Activated CD8-positive, alpha-beta T cell treated with anti-CD3 and anti-CD28 coated beads for 36 hours (primary cell): ENCODE measurements at regions not wholly inside any gene's neighbourhood (a gene's known extent, or its start where the extent isn't known, plus 50 kb on each side); places are given as distances from the start of the nearest gene placed in this dataset.
"Not testable (repeated sequence)": the region's sequence is repeated elsewhere in the genome, so short reads cannot be mapped to it uniquely, and the experiment has no call there.

Experiments
- ATAC-seq: fragments of 200-7000 bp; cut with Tn5 transposase; one replicate; pipeline ENCODE4 v1.10.0; 2021; ENCODE audit warnings: mild to moderate bottlenecking, moderate library complexity
- CTCF ChIA-PET: fragments of 350-600 bp; sonication (Branson Sonifier 250); formaldehyde crosslinking; loops from one replicate; lab custom pipeline; 2021; ENCODE audit warnings: antibody characterized with exemption; lab: Charles Lee
- POLR2A ChIA-PET: fragments of 350-600 bp; sonication (Branson Sonifier 250); formaldehyde crosslinking; loops from one replicate; lab custom pipeline; 2021; ENCODE audit warnings: antibody characterized with exemption; lab: Charles Lee
- DNase-seq: peaks from one replicate; pipeline ENCODE4 v3.0.0-alpha.2; 2020
- H3K27ac Mint-ChIP-seq: one replicate; pipeline ENCODE4 v1.8.0; 2021; ENCODE audit warnings: mild to moderate bottlenecking, mixed read lengths
- H3K27me3 Mint-ChIP-seq: one replicate; pipeline ENCODE4 v1.8.0; 2021; ENCODE audit warnings: mixed read lengths
- H3K36me3 Mint-ChIP-seq: one replicate; pipeline ENCODE4 v1.8.0; 2021; ENCODE audit warnings: low read depth, mixed read lengths
- H3K4me1 Mint-ChIP-seq: one replicate; pipeline ENCODE4 v1.8.0; 2021; ENCODE audit warnings: low read depth, mixed read lengths
- H3K4me3 Mint-ChIP-seq: one replicate; pipeline ENCODE4 v1.8.0; 2021; ENCODE audit warnings: mild to moderate bottlenecking, moderate library complexity, mixed read lengths
- H3K9me3 Mint-ChIP-seq: one replicate; pipeline ENCODE4 v1.8.0; 2021; ENCODE audit warnings: mixed read lengths
- CTCF ChIP-seq: fragments of 200-600 bp; IDR thresholded peaks from one replicate; pipeline ENCODE4 v1.8.0; 2022; ENCODE audit warnings: antibody characterized with exemption, mild to moderate bottlenecking
- intact Hi-C: fragments of 100-400 bp; cut with micrococcal nuclease; formaldehyde crosslinking; loops from one replicate; pipeline ENCODE4 v1.10.0; 2022

- Mint-ChIP-seq H3K9me3 (no peaks in the 10 kb centered on the region), H3K4me3 (no peak overlapping the region), H3K27me3 (peaks cover 4% of the 10 kb centered on the region), H3K36me3 (no peaks in the 10 kb centered on the region), H3K27ac (no peak overlapping the region), H3K4me1 (no peaks in the 10 kb centered on the region)
- DNase-seq: no peak
- no peak for TF ChIP-seq CTCF
- ChIA-PET POLR2A (no interaction called here), CTCF (interaction anchor here (1.2 kb wide), 1 partner anchor 241 kb away, joined by 3 read pairs; no protein-coding TSS in a partner anchor)
- no peak for ATAC-seq
- intact Hi-C loops: no loop called here
Observed at GRCh38 chr9:97096793-97097192, 57.9 kb upstream of the CTSV start.

- DNase-seq, POLR2A ChIA-PET, H3K27ac Mint-ChIP-seq, ATAC-seq, CTCF ChIA-PET, H3K4me3 Mint-ChIP-seq, intact Hi-C loops, H3K4me1 Mint-ChIP-seq, H3K36me3 Mint-ChIP-seq, H3K9me3 Mint-ChIP-seq: not testable (repeated sequence)
- peaks cover 35% of the 10 kb centered on the region for H3K27me3 Mint-ChIP-seq
Observed at GRCh38 chr9:97089361-97089760, 50.4 kb upstream of the CTSV start.
